ENCODE measurements at regions not wholly inside any gene's neighbourhood (a gene's known extent, or its start where the extent isn't known, plus 50 kb on each side); places are given as distances from the start of the nearest gene placed in this dataset.
A peak's percentile ranks its signal among the peaks of the same experiment; 100 is the strongest.
"Not testable (repeated sequence)": the region's sequence is repeated elsewhere in the genome, so short reads cannot be mapped to it uniquely, and the experiment has no call there.

GRCh38 chr6:81534934-81535465 lies 217.5 kb downstream of the TENT5A start:
- no peak for TF ChIP-seq CTCF (conservative IDR thresholded peaks at IDR 0.05; ENCODE audit: control insufficient read depth, insufficient read depth, low read depth, low read length)
- no peak for DNase-seq (ENCODE audit: low read depth)
- H3K4me3 ChIP-seq (ENCODE audit: control insufficient read depth, low read depth, low read length), result no peak overlapping the region

GRCh38 chr6:81531869-81532561 lies 220.5 kb downstream of the TENT5A start:
- no peak for TF ChIP-seq CTCF (conservative IDR thresholded peaks at IDR 0.05; ENCODE audit: control insufficient read depth, insufficient read depth, low read depth, low read length)
- no peak for DNase-seq (ENCODE audit: low read depth)
- no peak overlapping the region for H3K4me3 ChIP-seq (ENCODE audit: control insufficient read depth, low read depth, low read length)

- no peak for DNase-seq (ENCODE audit: low read depth)
- no peak for TF ChIP-seq CTCF (conservative IDR thresholded peaks at IDR 0.05; ENCODE audit: control insufficient read depth, insufficient read depth, low read depth, low read length)
- H3K4me3 ChIP-seq (ENCODE audit: control insufficient read depth, low read depth, low read length), result no peak overlapping the region
Observed at GRCh38 chr6:81517455-81517854, 235.0 kb downstream of the TENT5A start.

GRCh38 chr6:81515562-81516453 lies 236.7 kb downstream of the TENT5A start:
- DNase-seq (ENCODE audit: low read depth), result peak; percentile 88
- no peak overlapping the region for H3K4me3 ChIP-seq (ENCODE audit: control insufficient read depth, low read depth, low read length)
- no peak for TF ChIP-seq CTCF (conservative IDR thresholded peaks at IDR 0.05; ENCODE audit: control insufficient read depth, insufficient read depth, low read depth, low read length)

- H3K4me3 ChIP-seq (ENCODE audit: control insufficient read depth, low read depth, low read length); DNase-seq (ENCODE audit: low read depth): not testable (repeated sequence)
Observed at GRCh38 chr6:81514195-81514594, 238.3 kb downstream of the TENT5A start.

GRCh38 chr6:81511423-81511822 lies 241.1 kb downstream of the TENT5A start:
- peak; percentile 2 for DNase-seq (ENCODE audit: low read depth)
- no peak for TF ChIP-seq CTCF (conservative IDR thresholded peaks at IDR 0.05; ENCODE audit: control insufficient read depth, insufficient read depth, low read depth, low read length)
- H3K4me3 ChIP-seq (ENCODE audit: control insufficient read depth, low read depth, low read length), result no peak overlapping the region

GRCh38 chr6:81495999-81496398 lies 256.5 kb downstream of the TENT5A start:
- DNase-seq (ENCODE audit: low read depth), result no peak
- TF ChIP-seq CTCF (conservative IDR thresholded peaks at IDR 0.05; ENCODE audit: control insufficient read depth, insufficient read depth, low read depth, low read length), result no peak

More at GRCh38 chr6:81495999-81496398, 256.5 kb downstream of the TENT5A start:
- no peak overlapping the region for H3K4me3 ChIP-seq (ENCODE audit: control insufficient read depth, low read depth, low read length)
